ENCODE measurements at regions not wholly inside any gene's neighbourhood (a gene's known extent, or its start where the extent isn't known, plus 50 kb on each side); places are given as distances from the start of the nearest gene placed in this dataset.

GRCh38 chr16:50496990-50497389 is 51.2 kb upstream of the NKD1 start:
- Mint-ChIP-seq H3K4me3 (no peak overlapping the region), H3K27me3 (ENCODE audit: insufficient read depth, low read depth, poor library complexity) (no peaks in the 10 kb centered on the region), H3K4me1 (peaks cover 4% of the 10 kb centered on the region; the same call in 2 of the 3 replicates), H3K27ac (no peak overlapping the region), H3K9me3 (no peaks in the 10 kb centered on the region), H3K36me3 (ENCODE audit: low read depth) (no peaks in the 10 kb centered on the region)
- H4K20me1 ChIP-seq (replicated peaks; ENCODE audit: insufficient read depth): no peaks in the 10 kb centered on the region
- H3K27me3 ChIP-seq (ENCODE audit: insufficient read depth): no peaks in the 10 kb centered on the region
- no peaks in the 10 kb centered on the region for H3K79me2 ChIP-seq (replicated peaks; ENCODE audit: insufficient read depth)
- no peaks in the 10 kb centered on the region for H3K36me3 ChIP-seq (ENCODE audit: insufficient read depth)
- H3K9me2 ChIP-seq (ENCODE audit: insufficient read depth): peaks cover 10% of the 10 kb centered on the region; the same call in 1 of the 2 replicates
- H3K4me3 ChIP-seq: no peak overlapping the region
- H2AFZ ChIP-seq: no peak overlapping the region
- TF ChIP-seq STAT1 (IDR thresholded peaks at IDR 0.05; ENCODE audit: unreplicated experiment): no peak
- no peak overlapping the region for H3K4me2 ChIP-seq
- ATAC-seq: no peak
- H3K4me1 ChIP-seq (ENCODE audit: insufficient read depth): no peaks in the 10 kb centered on the region
- H3F3A ChIP-seq (replicated peaks; ENCODE audit: low read depth): no peaks in the 10 kb centered on the region
- no peak overlapping the region for H3K27ac ChIP-seq (ENCODE audit: low read depth)
- DNase-seq (ENCODE audit: low spot score): no peak

- Mint-ChIP-seq H3K27ac (no peak overlapping the region), H3K4me3 (no peak overlapping the region), H3K4me1 (peaks cover 4% of the 10 kb centered on the region; the same call in 2 of the 3 replicates), H3K27me3 (ENCODE audit: insufficient read depth, low read depth, poor library complexity) (no peaks in the 10 kb centered on the region), H3K36me3 (ENCODE audit: low read depth) (no peaks in the 10 kb centered on the region), H3K9me3 (no peaks in the 10 kb centered on the region)
- Histone ChIP-seq H2AFZ (no peak overlapping the region), H3K4me3 (no peak overlapping the region), H3K27me3 (ENCODE audit: insufficient read depth) (no peaks in the 10 kb centered on the region), H3K79me2 (replicated peaks; ENCODE audit: insufficient read depth) (no peaks in the 10 kb centered on the region), H3K36me3 (ENCODE audit: insufficient read depth) (no peaks in the 10 kb centered on the region), H3F3A (replicated peaks; ENCODE audit: low read depth) (no peaks in the 10 kb centered on the region), H3K27ac (ENCODE audit: low read depth) (no peak overlapping the region), H3K9me2 (ENCODE audit: insufficient read depth) (peaks cover 10% of the 10 kb centered on the region; the same call in 1 of the 2 replicates), H3K4me2 (no peak overlapping the region), H4K20me1 (replicated peaks; ENCODE audit: insufficient read depth) (no peaks in the 10 kb centered on the region), H3K4me1 (ENCODE audit: insufficient read depth) (no peaks in the 10 kb centered on the region)
- TF ChIP-seq, protein P1, sequence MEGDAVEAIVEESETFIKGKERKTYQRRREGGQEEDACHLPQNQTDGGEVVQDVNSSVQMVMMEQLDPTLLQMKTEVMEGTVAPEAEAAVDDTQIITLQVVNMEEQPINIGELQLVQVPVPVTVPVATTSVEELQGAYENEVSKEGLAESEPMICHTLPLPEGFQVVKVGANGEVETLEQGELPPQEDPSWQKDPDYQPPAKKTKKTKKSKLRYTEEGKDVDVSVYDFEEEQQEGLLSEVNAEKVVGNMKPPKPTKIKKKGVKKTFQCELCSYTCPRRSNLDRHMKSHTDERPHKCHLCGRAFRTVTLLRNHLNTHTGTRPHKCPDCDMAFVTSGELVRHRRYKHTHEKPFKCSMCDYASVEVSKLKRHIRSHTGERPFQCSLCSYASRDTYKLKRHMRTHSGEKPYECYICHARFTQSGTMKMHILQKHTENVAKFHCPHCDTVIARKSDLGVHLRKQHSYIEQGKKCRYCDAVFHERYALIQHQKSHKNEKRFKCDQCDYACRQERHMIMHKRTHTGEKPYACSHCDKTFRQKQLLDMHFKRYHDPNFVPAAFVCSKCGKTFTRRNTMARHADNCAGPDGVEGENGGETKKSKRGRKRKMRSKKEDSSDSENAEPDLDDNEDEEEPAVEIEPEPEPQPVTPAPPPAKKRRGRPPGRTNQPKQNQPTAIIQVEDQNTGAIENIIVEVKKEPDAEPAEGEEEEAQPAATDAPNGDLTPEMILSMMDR (conservative IDR thresholded peaks at IDR 0.05; ENCODE audit: low read depth in 2 of 2): no peak
- DNase-seq (ENCODE audit: low spot score): no peak
- no peak for ATAC-seq
Observed at GRCh38 chr16:50495673-50496072, 52.5 kb upstream of the NKD1 start.

DNA sequence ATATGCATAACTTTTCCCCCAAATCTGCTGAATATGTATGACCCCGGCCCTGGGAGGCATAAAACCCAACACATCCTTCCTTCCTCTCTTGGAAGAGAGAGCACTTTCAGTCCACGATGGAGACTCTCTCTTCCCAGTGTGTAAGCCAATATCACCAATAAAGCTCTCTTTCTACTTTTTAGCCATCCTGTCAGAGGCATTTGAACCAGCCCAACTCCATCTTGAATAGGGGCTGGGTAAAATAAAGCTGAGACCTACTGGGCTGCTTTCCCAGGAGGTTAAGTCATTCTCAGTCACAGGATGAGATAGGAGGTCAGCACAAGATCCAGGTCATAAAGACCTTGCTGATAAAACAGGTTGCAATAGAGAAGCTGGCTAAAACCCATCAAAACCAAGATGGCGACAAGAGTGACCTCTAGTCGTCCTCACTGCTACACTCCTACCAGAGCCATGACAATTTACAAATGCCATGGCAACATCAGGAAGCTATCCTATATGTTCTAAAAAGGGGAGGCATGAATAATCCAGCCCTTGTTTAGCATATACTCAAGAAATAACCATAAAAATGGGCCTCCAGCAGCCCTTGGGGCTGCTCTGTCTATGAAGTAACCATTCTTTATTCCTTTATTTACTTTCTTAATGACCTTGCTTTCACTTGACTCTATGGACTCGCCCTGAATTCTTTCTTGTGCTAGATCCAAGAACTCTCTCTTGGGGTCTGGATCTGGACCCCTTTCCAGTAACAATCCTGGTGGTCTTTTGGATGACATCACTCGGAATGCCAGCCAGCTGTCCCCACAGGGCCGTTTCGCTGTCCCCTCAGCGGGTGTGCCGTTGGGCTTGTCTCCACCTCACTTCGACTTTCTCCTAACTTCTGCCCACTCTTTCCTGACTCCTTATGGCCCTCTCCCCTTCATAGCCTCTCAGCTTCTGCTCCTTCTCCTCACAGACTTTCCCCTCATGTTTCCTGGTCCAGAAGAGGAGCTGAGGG is 53.4 kb upstream of the NKD1 start:
- no peaks in the 10 kb centered on the region for H3K79me2 ChIP-seq (replicated peaks; ENCODE audit: insufficient read depth)
- no peak for TF ChIP-seq EZH2 (IDR thresholded peaks at IDR 0.05; ENCODE audit: low read depth, unreplicated experiment)
- no peak for TF ChIP-seq ZNF331 (CRISPR knock-in tag; IDR thresholded peaks at IDR 0.05; ENCODE audit: low read depth)
- TF ChIP-seq, protein P2, sequence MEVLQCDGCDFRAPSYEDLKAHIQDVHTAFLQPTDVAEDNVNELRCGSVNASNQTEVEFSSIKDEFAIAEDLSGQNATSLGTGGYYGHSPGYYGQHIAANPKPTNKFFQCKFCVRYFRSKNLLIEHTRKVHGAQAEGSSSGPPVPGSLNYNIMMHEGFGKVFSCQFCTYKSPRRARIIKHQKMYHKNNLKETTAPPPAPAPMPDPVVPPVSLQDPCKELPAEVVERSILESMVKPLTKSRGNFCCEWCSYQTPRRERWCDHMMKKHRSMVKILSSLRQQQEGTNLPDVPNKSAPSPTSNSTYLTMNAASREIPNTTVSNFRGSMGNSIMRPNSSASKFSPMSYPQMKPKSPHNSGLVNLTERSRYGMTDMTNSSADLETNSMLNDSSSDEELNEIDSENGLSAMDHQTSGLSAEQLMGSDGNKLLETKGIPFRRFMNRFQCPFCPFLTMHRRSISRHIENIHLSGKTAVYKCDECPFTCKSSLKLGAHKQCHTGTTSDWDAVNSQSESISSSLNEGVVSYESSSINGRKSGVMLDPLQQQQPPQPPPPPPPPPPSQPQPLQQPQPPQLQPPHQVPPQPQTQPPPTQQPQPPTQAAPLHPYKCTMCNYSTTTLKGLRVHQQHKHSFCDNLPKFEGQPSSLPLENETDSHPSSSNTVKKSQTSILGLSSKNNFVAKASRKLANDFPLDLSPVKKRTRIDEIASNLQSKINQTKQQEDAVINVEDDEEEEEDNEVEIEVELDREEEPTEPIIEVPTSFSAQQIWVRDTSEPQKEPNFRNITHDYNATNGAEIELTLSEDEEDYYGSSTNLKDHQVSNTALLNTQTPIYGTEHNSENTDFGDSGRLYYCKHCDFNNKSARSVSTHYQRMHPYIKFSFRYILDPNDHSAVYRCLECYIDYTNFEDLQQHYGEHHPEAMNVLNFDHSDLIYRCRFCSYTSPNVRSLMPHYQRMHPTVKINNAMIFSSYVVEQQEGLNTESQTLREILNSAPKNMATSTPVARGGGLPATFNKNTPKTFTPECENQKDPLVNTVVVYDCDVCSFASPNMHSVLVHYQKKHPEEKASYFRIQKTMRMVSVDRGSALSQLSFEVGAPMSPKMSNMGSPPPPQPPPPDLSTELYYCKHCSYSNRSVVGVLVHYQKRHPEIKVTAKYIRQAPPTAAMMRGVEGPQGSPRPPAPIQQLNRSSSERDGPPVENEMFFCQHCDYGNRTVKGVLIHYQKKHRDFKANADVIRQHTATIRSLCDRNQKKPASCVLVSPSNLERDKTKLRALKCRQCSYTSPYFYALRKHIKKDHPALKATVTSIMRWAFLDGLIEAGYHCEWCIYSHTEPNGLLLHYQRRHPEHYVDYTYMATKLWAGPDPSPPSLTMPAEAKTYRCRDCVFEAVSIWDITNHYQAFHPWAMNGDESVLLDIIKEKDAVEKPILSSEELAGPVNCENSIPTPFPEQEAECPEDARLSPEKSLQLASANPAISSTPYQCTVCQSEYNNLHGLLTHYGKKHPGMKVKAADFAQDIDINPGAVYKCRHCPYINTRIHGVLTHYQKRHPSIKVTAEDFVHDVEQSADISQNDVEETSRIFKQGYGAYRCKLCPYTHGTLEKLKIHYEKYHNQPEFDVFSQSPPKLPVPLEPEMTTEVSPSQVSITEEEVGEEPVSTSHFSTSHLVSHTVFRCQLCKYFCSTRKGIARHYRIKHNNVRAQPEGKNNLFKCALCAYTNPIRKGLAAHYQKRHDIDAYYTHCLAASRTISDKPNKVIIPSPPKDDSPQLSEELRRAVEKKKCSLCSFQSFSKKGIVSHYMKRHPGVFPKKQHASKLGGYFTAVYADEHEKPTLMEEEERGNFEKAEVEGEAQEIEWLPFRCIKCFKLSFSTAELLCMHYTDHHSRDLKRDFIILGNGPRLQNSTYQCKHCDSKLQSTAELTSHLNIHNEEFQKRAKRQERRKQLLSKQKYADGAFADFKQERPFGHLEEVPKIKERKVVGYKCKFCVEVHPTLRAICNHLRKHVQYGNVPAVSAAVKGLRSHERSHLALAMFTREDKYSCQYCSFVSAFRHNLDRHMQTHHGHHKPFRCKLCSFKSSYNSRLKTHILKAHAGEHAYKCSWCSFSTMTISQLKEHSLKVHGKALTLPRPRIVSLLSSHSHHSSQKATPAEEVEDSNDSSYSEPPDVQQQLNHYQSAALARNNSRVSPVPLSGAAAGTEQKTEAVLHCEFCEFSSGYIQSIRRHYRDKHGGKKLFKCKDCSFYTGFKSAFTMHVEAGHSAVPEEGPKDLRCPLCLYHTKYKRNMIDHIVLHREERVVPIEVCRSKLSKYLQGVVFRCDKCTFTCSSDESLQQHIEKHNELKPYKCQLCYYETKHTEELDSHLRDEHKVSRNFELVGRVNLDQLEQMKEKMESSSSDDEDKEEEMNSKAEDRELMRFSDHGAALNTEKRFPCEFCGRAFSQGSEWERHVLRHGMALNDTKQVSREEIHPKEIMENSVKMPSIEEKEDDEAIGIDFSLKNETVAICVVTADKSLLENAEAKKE (CRISPR knock-in tag; IDR thresholded peaks at IDR 0.05): no peak
- TF ChIP-seq ZNF114 (CRISPR knock-in tag; IDR thresholded peaks at IDR 0.05): no peak
- TF ChIP-seq STAT1 (IDR thresholded peaks at IDR 0.05; ENCODE audit: unreplicated experiment): no peak
- no peak for TF ChIP-seq JUNB (IDR thresholded peaks at IDR 0.05; ENCODE audit: unreplicated experiment)

More for the DNA sequence above, 53.4 kb upstream of the NKD1 start:
- no peak overlapping the region for H3K27ac Mint-ChIP-seq
- Histone ChIP-seq H3K36me3 (ENCODE audit: insufficient read depth) (no peaks in the 10 kb centered on the region), H3K9me2 (ENCODE audit: insufficient read depth) (peaks cover 14% of the 10 kb centered on the region; the same call in 1 of the 2 replicates), H3F3A (replicated peaks; ENCODE audit: low read depth) (no peaks in the 10 kb centered on the region), H2AFZ (no peak overlapping the region), H3K27ac (ENCODE audit: low read depth) (no peak overlapping the region), H3K27me3 (ENCODE audit: insufficient read depth) (no peaks in the 10 kb centered on the region), H3K4me2 (no peak overlapping the region), H4K20me1 (replicated peaks; ENCODE audit: insufficient read depth) (no peaks in the 10 kb centered on the region), H3K4me1 (ENCODE audit: insufficient read depth) (no peaks in the 10 kb centered on the region), H3K4me3 (no peak overlapping the region)
- H3K4me3 Mint-ChIP-seq: no peak overlapping the region
- DNase-seq (ENCODE audit: low spot score): no peak
- H3K36me3 Mint-ChIP-seq (ENCODE audit: low read depth): no peaks in the 10 kb centered on the region
- no peak for ATAC-seq
- H3K27me3 Mint-ChIP-seq (ENCODE audit: insufficient read depth, low read depth, poor library complexity): no peaks in the 10 kb centered on the region
- H3K9me3 Mint-ChIP-seq: no peaks in the 10 kb centered on the region
- H3K4me1 Mint-ChIP-seq: peaks cover 4% of the 10 kb centered on the region; the same call in 2 of the 3 replicates

Data from GM23338 (cell line).